IPS-18a (cell line): ENCODE measurements at regions not wholly inside any gene's neighbourhood (a gene's known extent, or its start where the extent isn't known, plus 50 kb on each side); places are given as distances from the start of the nearest gene placed in this dataset.

Experiments used
- H3K27ac ChIP-seq: one replicate; pipeline ENCODE4 v1.5.1; 2013; ENCODE audit warnings: low read length
- H3K27me3 ChIP-seq: one replicate; pipeline ENCODE4 v1.6.1; 2013; ENCODE audit warnings: mild to moderate bottlenecking, low read length; ENCODE audit not compliant: control insufficient read depth, insufficient read depth
- H3K36me3 ChIP-seq: one replicate; pipeline ENCODE4 v1.6.1; 2013; ENCODE audit warnings: low read depth, low read length; ENCODE audit not compliant: control insufficient read depth
- H3K4me1 ChIP-seq: one replicate; pipeline ENCODE4 v1.6.1; 2013; ENCODE audit warnings: low read depth, low read length; ENCODE audit not compliant: control insufficient read depth
- H3K4me3 ChIP-seq: one replicate; pipeline ENCODE4 v1.5.1; 2013; ENCODE audit warnings: low read length
- H3K9ac ChIP-seq: one replicate; pipeline ENCODE4 v1.6.1; 2013; ENCODE audit warnings: mild to moderate bottlenecking, low read length, moderate library complexity
- H3K9me3 ChIP-seq: one replicate; pipeline ENCODE4 v1.6.1; 2013; ENCODE audit warnings: low read depth, low read length; ENCODE audit not compliant: control insufficient read depth

DNA sequence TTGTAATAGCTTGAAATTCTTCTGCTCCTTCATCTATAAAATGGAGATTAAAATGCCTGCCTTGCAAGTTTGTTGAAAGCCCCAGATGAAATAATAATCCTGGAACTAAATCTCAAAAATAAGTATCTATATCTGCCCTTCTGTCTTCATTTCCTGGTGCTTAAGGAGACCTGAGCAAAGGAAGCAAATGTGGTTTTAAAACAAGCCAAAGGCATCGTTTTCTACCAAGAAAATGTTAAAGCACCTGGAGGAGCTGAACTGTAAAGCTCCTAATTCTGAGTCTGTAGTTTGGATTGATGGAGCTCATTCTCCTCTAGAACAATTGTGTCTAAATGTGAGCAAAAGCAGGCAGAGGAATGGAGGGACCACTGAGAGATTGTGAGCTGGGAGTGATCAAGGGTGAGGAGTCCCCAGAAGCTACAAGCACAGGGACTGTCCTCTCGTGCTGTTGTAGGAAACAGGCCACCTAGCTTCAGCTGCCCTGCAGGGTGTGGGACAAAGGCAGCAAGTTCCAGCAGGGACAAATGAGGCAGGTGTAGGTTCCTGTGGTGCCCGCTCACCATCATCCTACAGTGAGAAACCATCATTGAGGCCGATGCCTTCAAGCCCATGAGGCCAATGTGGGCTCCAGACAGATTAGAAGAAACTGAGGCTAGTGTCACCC, 420.7 kb upstream of the TRIB2 start:
- Histone ChIP-seq H3K27ac (no peak overlapping the region), H3K4me3 (no peak overlapping the region), H3K9me3 (no peaks in the 10 kb centered on the region), H3K4me1 (no peaks in the 10 kb centered on the region), H3K27me3 (no peaks in the 10 kb centered on the region), H3K36me3 (no peaks in the 10 kb centered on the region), H3K9ac (no peak overlapping the region)

DNA sequence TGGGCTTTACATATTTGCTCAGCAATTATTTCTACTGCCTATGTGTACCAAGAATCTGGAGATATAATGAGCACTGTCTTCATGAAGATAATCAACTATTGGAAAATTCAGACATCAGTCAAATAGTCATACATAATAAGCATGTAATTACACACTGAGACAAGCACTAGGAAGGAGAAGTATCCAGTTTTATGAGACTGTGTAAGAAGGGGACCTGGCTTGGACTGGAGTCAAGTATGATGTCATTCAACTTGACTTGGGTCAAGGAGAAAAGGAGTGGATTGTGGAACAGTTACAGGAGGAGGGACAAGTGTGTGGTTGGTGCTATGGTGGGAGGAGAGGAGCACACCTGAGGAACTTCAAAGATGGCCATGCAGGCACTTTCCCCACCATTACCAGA, 419.8 kb upstream of the TRIB2 start:
- Histone ChIP-seq H3K36me3 (no peaks in the 10 kb centered on the region), H3K9ac (no peak overlapping the region), H3K27me3 (no peaks in the 10 kb centered on the region), H3K4me3 (no peak overlapping the region), H3K9me3 (no peaks in the 10 kb centered on the region), H3K27ac (no peak overlapping the region), H3K4me1 (no peaks in the 10 kb centered on the region)

GRCh38 chr2:12298352-12298751, 418.4 kb upstream of the TRIB2 start:
- Histone ChIP-seq H3K9ac (no peak overlapping the region), H3K4me1 (no peaks in the 10 kb centered on the region), H3K4me3 (no peak overlapping the region), H3K36me3 (no peaks in the 10 kb centered on the region), H3K27me3 (no peaks in the 10 kb centered on the region), H3K27ac (no peak overlapping the region), H3K9me3 (no peaks in the 10 kb centered on the region)

DNA sequence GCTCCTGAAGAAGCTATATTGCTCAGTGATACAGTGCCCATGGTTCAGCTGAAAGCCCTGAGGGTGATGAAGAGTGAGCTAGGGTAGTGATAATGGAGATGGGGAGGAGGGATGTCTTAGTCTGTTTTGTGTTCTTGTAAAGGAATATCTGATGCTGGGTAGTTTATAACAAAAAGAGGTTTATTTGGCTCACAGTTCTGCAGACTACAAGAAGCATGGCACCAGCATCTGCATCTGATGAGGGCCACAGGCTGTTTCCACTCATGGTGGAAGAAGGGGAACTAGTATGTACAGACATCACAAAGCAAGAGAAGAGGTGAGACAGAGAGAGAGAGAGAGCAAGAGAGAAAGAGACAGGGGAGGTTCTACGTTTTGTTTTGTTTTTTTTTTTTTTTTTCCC, 417.3 kb upstream of the TRIB2 start:
- Histone ChIP-seq H3K27ac (no peak overlapping the region), H3K9me3 (no peaks in the 10 kb centered on the region), H3K4me1 (no peaks in the 10 kb centered on the region), H3K9ac (no peak overlapping the region), H3K4me3 (no peak overlapping the region), H3K36me3 (no peaks in the 10 kb centered on the region), H3K27me3 (no peaks in the 10 kb centered on the region)

GRCh38 chr2:12300019-12300602, 416.6 kb upstream of the TRIB2 start:
- no peaks in the 10 kb centered on the region for H3K4me1 ChIP-seq
- H3K36me3 ChIP-seq = no peaks in the 10 kb centered on the region
- H3K4me3 ChIP-seq = no peak overlapping the region
- no peaks in the 10 kb centered on the region for H3K9me3 ChIP-seq
- no peaks in the 10 kb centered on the region for H3K27me3 ChIP-seq
- no peak overlapping the region for H3K27ac ChIP-seq
- no peak overlapping the region for H3K9ac ChIP-seq

- Histone ChIP-seq H3K9ac (no peak overlapping the region), H3K36me3 (no peaks in the 10 kb centered on the region), H3K4me3 (no peak overlapping the region), H3K27ac (no peak overlapping the region), H3K27me3 (no peaks in the 10 kb centered on the region), H3K9me3 (no peaks in the 10 kb centered on the region), H3K4me1 (no peaks in the 10 kb centered on the region)
Observed at GRCh38 chr2:12300927-12301326, 415.8 kb upstream of the TRIB2 start.

GRCh38 chr2:12302140-12302539, 414.6 kb upstream of the TRIB2 start:
- Histone ChIP-seq H3K27me3 (no peaks in the 10 kb centered on the region), H3K9ac (no peak overlapping the region), H3K4me3 (no peak overlapping the region), H3K27ac (no peak overlapping the region), H3K9me3 (no peaks in the 10 kb centered on the region), H3K4me1 (no peaks in the 10 kb centered on the region), H3K36me3 (no peaks in the 10 kb centered on the region)

DNA sequence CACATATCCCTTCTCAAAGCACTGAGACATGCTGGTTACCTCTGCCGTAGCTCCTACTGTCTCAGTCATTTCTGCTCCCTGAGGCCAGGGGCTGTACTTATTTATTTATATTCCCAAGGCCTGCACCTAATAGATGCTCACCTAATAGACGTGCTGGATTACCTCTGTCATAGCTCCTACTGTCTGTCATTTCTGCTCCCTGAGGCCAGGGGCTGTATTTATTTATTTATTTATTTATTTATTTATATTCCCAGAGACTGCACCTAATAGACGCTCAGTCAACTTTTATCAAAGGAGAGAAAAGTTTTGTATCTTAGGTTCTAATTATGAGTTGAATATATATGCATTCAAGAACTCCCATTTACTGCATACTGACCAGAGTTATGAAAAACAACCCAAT, 414.0 kb upstream of the TRIB2 start:
- Histone ChIP-seq H3K27ac (no peak overlapping the region), H3K9me3 (no peaks in the 10 kb centered on the region), H3K27me3 (no peaks in the 10 kb centered on the region), H3K4me1 (no peaks in the 10 kb centered on the region), H3K9ac (no peak overlapping the region), H3K36me3 (no peaks in the 10 kb centered on the region), H3K4me3 (no peak overlapping the region)

DNA sequence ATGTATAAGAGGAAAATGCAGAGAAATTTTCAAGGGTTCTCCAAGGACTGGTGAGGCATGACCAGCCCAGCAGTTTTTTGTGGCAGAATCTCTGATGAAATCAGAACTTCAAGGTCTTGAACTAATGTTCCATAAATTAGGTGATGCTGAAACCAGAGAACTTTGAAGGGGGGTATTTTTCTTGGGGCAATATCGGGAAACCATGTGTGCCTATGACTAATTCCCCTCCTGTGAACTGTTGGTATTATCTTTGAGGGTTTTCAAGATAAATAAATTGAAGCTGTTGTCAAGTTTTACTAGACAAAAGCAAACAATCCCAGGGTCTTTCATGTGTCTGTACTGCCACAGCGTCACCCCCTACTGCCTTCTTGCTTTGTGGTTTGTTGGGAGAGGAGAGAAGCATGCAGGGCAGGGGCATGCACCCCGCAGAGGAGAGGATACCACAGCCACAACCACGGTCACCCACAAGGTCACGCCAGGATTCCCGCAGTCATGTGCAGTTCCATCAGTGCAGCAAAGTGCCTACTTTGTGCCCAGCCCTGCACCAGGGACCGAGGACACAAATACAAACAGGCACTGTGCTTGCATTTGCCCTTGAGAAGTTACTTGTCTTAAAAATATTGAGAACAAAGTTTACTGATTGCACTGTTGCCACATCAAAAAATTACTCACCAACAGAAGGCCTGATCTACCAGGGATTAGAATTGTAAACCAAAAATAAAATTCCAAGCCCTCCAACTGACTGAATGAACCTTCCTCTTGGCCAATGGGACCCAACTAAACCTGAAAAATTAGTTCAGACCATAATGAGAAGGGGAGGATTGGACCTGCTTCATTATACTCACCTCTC, 413.3 kb upstream of the TRIB2 start:
- no peaks in the 10 kb centered on the region for H3K27me3 ChIP-seq
- H3K27ac ChIP-seq = no peak overlapping the region
- H3K9ac ChIP-seq = no peak overlapping the region
- H3K4me3 ChIP-seq = no peak overlapping the region
- no peaks in the 10 kb centered on the region for H3K36me3 ChIP-seq
- H3K4me1 ChIP-seq = no peaks in the 10 kb centered on the region
- H3K9me3 ChIP-seq = no peaks in the 10 kb centered on the region

GRCh38 chr2:12304564-12305171, 412.1 kb upstream of the TRIB2 start:
- no peaks in the 10 kb centered on the region for H3K27me3 ChIP-seq
- no peak overlapping the region for H3K27ac ChIP-seq
- H3K9ac ChIP-seq = no peak overlapping the region

DNA sequence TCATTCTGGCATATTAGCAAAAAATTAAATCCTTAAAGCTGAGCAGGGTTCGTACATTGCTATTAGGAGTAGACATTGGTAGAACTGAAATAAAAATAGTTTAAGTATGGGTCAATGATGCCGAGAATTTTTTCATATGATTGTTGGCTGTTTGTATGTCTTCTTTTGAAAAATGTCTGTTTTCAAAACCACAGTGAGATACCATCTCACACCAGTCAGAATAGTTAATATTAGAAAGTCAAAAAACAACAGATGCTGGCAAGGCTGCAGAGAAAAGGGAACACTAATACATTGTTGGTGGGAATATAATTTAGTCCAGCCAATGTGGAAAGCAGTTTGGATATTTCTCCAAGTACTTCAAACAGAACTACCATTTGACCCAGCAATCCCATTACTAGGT, 410.8 kb upstream of the TRIB2 start:
- H3K27ac ChIP-seq = no peak overlapping the region
- no peaks in the 10 kb centered on the region for H3K4me1 ChIP-seq
- H3K36me3 ChIP-seq = no peaks in the 10 kb centered on the region

More at GRCh38 chr2:12304564-12305171, 412.1 kb upstream of the TRIB2 start:
- H3K9me3 ChIP-seq = no peaks in the 10 kb centered on the region
- H3K4me3 ChIP-seq = no peak overlapping the region
- no peaks in the 10 kb centered on the region for H3K4me1 ChIP-seq
- no peaks in the 10 kb centered on the region for H3K36me3 ChIP-seq

More for the DNA sequence above, 410.8 kb upstream of the TRIB2 start:
- H3K9ac ChIP-seq = no peak overlapping the region
- H3K4me3 ChIP-seq = no peak overlapping the region
- no peaks in the 10 kb centered on the region for H3K9me3 ChIP-seq
- no peaks in the 10 kb centered on the region for H3K27me3 ChIP-seq
